Activated B cell treated with CpG ODN at 0.5 μM for 24 hours (primary cell): ENCODE measurements at regions not wholly inside any gene's neighbourhood (a gene's known extent, or its start where the extent isn't known, plus 50 kb on each side); places are given as distances from the start of the nearest gene placed in this dataset.

Experiments used
- ATAC-seq: fragments of 200-7000 bp; cut with Tn5 transposase; one replicate; pipeline ENCODE4 v1.10.0; 2021; ENCODE audit warnings: low read depth, mild to moderate bottlenecking, moderate library complexity
- CTCF ChIA-PET: fragments of 350-600 bp; sonication (Branson Sonifier 250); formaldehyde crosslinking; loops from one replicate; lab custom pipeline; 2021; ENCODE audit warnings: antibody characterized with exemption; lab: Charles Lee
- POLR2A ChIA-PET: fragments of 350-600 bp; sonication (Branson Sonifier 250); formaldehyde crosslinking; loops from one replicate; lab custom pipeline; 2021; ENCODE audit warnings: antibody characterized with exemption; lab: Charles Lee
- DNase-seq: peaks from one replicate; pipeline ENCODE4 v3.0.0; 2022
- H3K27ac Mint-ChIP-seq: one replicate; pipeline ENCODE4 v1.8.0; 2020; ENCODE audit warnings: mixed read lengths
- H3K27me3 Mint-ChIP-seq: one replicate; pipeline ENCODE4 v1.8.0; 2021; ENCODE audit warnings: mixed read lengths
- H3K36me3 Mint-ChIP-seq: one replicate; pipeline ENCODE4 v1.8.0; 2021; ENCODE audit warnings: low read depth, mixed read lengths
- H3K4me1 Mint-ChIP-seq: one replicate; pipeline ENCODE4 v1.8.0; 2021; ENCODE audit warnings: mixed read lengths
- H3K4me3 Mint-ChIP-seq: one replicate; pipeline ENCODE4 v1.8.0; 2020; ENCODE audit warnings: mild to moderate bottlenecking, mixed read lengths
- H3K9me3 Mint-ChIP-seq: one replicate; pipeline ENCODE4 v1.8.0; 2020; ENCODE audit warnings: mixed read lengths
- intact Hi-C: fragments of 100-400 bp; cut with micrococcal nuclease; formaldehyde crosslinking; loops from one replicate; pipeline ENCODE4 v1.15.1; 2024
- TF ChIP-seq, protein P1 (sequence below): fragments of 200-600 bp; IDR thresholded peaks from one replicate; pipeline ENCODE4 v1.8.0; 2022; ENCODE audit warnings: antibody characterized with exemption, mild to moderate bottlenecking

DNA sequence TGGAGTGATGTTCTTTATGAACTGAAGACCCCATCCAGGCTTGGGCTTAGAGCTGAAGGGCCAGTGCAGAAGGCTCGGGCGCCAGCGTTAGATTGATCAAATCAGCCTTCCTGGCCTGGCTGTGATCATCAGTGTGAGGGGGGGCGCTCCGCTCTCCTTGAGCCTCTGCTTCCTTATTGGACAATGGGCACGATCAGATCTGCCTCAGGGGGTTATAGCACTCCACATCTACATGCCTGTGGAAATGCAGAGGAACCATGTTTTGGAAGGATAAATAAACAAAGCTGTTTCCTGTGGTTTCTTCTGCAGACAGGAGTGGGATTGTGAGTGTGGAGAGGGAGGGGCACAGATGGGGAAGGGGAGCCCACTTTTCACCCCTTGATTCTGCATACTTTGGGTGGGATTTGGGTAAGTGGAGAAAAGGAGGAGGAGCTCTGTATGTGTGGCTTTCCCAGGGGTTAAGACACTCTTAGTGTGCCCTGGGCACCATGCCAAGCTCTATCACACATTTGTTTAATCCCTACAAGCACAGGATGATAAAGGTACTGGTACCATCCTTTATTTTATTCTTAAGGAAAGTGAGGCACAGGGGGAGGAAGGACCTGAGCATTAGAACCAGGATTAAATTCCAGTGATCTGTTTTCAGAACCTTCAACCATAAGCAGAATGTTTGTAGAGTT is 150.5 kb downstream of the EN1 start:
- Mint-ChIP-seq H3K27me3 (no peaks in the 10 kb centered on the region), H3K36me3 (no peaks in the 10 kb centered on the region), H3K4me3 (no peak overlapping the region), H3K9me3 (peaks cover 3% of the 10 kb centered on the region), H3K27ac (no peak overlapping the region), H3K4me1 (no peaks in the 10 kb centered on the region)
- DNase-seq (no peak), ATAC-seq (no peak)
- ChIA-PET CTCF (no interaction called here), POLR2A (no interaction called here)
- intact Hi-C loops: no loop called here
- TF ChIP-seq, protein P1, sequence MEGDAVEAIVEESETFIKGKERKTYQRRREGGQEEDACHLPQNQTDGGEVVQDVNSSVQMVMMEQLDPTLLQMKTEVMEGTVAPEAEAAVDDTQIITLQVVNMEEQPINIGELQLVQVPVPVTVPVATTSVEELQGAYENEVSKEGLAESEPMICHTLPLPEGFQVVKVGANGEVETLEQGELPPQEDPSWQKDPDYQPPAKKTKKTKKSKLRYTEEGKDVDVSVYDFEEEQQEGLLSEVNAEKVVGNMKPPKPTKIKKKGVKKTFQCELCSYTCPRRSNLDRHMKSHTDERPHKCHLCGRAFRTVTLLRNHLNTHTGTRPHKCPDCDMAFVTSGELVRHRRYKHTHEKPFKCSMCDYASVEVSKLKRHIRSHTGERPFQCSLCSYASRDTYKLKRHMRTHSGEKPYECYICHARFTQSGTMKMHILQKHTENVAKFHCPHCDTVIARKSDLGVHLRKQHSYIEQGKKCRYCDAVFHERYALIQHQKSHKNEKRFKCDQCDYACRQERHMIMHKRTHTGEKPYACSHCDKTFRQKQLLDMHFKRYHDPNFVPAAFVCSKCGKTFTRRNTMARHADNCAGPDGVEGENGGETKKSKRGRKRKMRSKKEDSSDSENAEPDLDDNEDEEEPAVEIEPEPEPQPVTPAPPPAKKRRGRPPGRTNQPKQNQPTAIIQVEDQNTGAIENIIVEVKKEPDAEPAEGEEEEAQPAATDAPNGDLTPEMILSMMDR: no peak

DNA sequence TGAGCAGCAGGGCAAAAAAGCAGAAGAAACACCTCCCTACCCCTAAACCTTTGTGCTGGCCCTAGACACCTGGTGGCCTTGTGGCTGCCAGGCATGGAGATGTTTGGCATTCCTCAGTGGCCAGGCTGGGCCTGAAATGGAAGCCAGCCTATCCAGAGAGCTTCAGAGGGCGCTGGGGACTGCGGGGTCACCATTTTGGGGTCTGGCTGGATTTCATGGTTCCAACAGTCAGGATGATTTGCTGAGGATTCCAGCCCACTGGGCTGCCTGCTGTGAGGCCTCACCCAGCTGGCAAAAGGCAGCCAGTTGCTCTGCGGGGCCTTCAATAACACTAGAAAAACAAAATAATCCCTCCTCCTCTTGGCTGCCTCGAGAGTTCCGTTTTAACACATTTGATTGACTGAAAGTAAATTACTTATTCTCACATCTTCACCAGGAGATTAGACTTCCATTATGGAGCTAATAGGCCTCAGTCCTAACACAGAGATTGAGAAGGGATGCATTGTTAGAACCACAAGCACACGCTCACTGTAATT is 154.1 kb downstream of the EN1 start:
- H3K4me3 Mint-ChIP-seq: no peak overlapping the region
- CTCF ChIA-PET: no interaction called here
- no peak overlapping the region for H3K27ac Mint-ChIP-seq
- H3K4me1 Mint-ChIP-seq: no peaks in the 10 kb centered on the region
- TF ChIP-seq, protein P1: no peak
- POLR2A ChIA-PET: no interaction called here
- DNase-seq (no peak), ATAC-seq (no peak)
- H3K9me3 Mint-ChIP-seq: no peaks in the 10 kb centered on the region
- no peaks in the 10 kb centered on the region for H3K36me3 Mint-ChIP-seq
- H3K27me3 Mint-ChIP-seq: no peaks in the 10 kb centered on the region
- intact Hi-C loops: no loop called here

DNA sequence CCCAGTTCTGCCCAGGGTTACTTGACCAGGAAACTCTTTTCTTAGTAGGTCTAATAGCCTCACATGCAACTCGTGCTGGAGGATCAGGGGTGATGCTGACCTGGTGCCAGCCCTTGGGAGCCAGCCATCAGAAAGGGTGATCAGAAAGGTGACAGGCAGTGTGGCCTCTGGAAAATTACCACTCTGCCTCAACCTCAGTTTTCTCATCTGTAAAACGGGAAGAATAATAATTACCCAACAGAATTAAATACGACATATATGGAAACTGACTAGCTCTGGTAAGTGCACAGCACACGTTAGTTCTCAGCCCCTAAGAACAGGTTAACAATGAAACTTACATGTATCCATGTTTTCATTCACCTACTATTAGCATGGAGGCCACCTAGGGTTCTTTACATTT is 157.6 kb downstream of the EN1 start:
- POLR2A ChIA-PET: no interaction called here
- intact Hi-C loops: no loop called here

DNA sequence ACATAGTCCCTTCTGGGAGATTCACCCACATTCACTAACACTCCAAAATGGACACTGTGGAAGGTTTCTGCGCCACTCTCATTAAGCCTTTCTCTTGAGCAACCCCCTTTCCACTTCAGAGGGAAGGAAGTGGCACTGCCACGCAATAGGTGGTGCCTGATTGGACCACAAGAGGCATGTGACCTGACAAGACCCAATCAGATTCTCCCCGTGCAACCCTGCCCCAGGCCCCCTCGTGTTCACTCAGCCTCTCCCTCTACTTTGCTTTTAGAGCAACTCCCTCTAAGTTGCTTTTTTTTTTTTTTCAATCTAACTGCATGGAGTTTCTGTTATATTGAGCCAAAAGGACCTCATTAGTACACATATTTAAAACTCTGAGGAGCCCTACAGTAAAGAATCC is 158.0 kb downstream of the EN1 start:
- Mint-ChIP-seq H3K27ac (no peak overlapping the region), H3K27me3 (no peaks in the 10 kb centered on the region), H3K36me3 (no peaks in the 10 kb centered on the region), H3K9me3 (no peaks in the 10 kb centered on the region), H3K4me1 (no peaks in the 10 kb centered on the region), H3K4me3 (no peak overlapping the region)
- DNase-seq (no peak), ATAC-seq (no peak)
- intact Hi-C loops: no loop called here
- ChIA-PET POLR2A (no interaction called here), CTCF (no interaction called here)
- TF ChIP-seq, protein P1: no peak

More for the DNA sequence above, 157.6 kb downstream of the EN1 start:
- ATAC-seq: no peak
- TF ChIP-seq, protein P1: no peak
- CTCF ChIA-PET: no interaction called here
- no peaks in the 10 kb centered on the region for H3K4me1 Mint-ChIP-seq
- DNase-seq: no peak
- no peaks in the 10 kb centered on the region for H3K36me3 Mint-ChIP-seq
- no peaks in the 10 kb centered on the region for H3K27me3 Mint-ChIP-seq
- no peaks in the 10 kb centered on the region for H3K9me3 Mint-ChIP-seq
- H3K4me3 Mint-ChIP-seq: no peak overlapping the region
- no peak overlapping the region for H3K27ac Mint-ChIP-seq

DNA sequence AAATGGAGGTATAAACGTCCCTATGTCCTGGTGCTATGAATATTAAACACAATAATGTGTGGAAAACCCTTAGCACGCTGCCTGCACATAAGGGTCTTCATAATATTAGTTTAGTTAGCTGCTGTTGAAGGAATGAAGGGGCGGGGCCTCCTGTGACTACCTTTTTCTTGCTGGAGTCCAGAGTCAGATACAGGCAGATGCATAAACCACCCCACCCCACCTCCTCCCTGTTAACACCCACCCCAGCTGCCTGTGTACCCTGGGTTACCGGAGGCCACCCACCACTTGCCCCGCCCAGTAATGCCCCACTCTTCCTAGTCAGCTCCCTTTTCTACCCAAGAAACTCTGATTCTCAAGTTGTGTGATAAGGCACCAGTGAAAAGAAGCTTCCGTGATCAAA is 158.4 kb downstream of the EN1 start:
- POLR2A ChIA-PET: no interaction called here
- no peak overlapping the region for H3K4me3 Mint-ChIP-seq
- TF ChIP-seq, protein P1: no peak
- intact Hi-C loops: no loop called here
- H3K9me3 Mint-ChIP-seq: no peaks in the 10 kb centered on the region
- H3K4me1 Mint-ChIP-seq: no peaks in the 10 kb centered on the region
- H3K27ac Mint-ChIP-seq: no peak overlapping the region
- no peaks in the 10 kb centered on the region for H3K27me3 Mint-ChIP-seq
- no peak for ATAC-seq
- CTCF ChIA-PET: no interaction called here
- DNase-seq: no peak
- H3K36me3 Mint-ChIP-seq: no peaks in the 10 kb centered on the region
